ENCODE measurements at regions not wholly inside any gene's neighbourhood (a gene's known extent, or its start where the extent isn't known, plus 50 kb on each side); places are given as distances from the start of the nearest gene placed in this dataset.

DNA sequence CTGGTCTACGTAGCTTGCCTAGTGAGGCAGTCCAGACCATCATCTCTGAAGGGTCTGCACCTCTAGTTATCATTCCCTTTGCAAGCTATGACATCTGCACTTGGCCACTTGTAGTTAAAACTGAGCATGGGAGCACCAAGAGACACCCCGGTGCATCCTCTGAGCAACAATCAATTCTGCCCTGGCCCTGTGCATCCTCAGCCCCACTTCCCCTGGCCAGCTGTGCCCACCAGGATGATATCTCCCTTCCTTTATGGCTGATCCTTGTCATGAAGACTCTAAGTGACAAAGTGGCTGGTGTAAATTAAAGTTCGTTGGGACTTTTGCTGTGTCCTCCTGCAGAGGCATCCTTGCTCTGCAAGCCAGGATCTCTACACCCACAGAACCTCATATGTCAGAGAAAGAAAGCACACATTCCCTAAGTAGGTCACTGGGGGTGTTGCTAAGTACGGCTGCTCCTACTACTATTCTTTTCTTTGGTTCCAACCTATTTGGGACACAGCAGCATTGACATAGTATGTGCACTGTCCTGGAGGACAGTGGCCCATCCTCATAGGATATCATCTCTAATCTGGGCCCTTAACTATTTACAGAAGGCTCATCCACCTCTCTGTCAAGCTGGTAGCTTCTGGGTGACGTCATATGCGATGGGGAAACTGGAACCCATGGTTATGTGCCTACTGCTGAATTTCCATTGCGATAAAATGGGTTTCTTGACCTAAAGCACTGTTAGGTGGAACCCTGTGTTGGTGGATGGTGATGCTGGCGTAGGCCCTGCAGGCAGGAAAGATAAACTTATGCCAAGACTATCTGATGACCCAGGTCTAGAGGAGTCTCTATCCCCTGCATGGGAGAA, 384.3 kb upstream of the ID2 start:
- Histone ChIP-seq H3K27ac (no peak overlapping the region), H3K9me3 (no peaks in the 10 kb centered on the region), H3K4me1 (peaks cover 0 to 9% (median 5%) of the 10 kb centered on the region in 4 donors), H3K4me3 (no peak overlapping the region), H3K27me3 (no peaks in the 10 kb centered on the region), H3K36me3 (no peaks in the 10 kb centered on the region)
- intact Hi-C loops (cut with DNase I; ENCODE audit: low total_unique reads) (loop anchor here (10.0 kb wide), 1 partner anchor 53 kb away; no protein-coding TSS in a partner anchor), in situ Hi-C loops (cut with MboI; ENCODE audit: low pct_ligation_motif_present in 1 of 4, low pct_unique_long_range_greater_than_20kb in 1 of 4, low sequenced_read_pairs in 3 of 4) (no loop called here)
- WGBS, 2 donors (ENCODE audit: low coverage in 1 of 2), result 97 to 98% methylated on average over 5 to 8 of the region's 8 CpGs
- TF ChIP-seq, protein P1, sequence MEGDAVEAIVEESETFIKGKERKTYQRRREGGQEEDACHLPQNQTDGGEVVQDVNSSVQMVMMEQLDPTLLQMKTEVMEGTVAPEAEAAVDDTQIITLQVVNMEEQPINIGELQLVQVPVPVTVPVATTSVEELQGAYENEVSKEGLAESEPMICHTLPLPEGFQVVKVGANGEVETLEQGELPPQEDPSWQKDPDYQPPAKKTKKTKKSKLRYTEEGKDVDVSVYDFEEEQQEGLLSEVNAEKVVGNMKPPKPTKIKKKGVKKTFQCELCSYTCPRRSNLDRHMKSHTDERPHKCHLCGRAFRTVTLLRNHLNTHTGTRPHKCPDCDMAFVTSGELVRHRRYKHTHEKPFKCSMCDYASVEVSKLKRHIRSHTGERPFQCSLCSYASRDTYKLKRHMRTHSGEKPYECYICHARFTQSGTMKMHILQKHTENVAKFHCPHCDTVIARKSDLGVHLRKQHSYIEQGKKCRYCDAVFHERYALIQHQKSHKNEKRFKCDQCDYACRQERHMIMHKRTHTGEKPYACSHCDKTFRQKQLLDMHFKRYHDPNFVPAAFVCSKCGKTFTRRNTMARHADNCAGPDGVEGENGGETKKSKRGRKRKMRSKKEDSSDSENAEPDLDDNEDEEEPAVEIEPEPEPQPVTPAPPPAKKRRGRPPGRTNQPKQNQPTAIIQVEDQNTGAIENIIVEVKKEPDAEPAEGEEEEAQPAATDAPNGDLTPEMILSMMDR (IDR thresholded peaks at IDR 0.05), result no peak
- no peak for TF ChIP-seq EP300 (IDR thresholded peaks at IDR 0.05; ENCODE audit: low read depth)
- no peak for DNase-seq

- WGBS, 2 donors (ENCODE audit: low coverage in 1 of 2), result 81 to 100% methylated on average over 2 to 3 of the region's 3 CpGs
- peaks cover 0 to 14% (median 7%) of the 10 kb centered on the region in 4 donors for H3K4me1 ChIP-seq
- H3K9me3 ChIP-seq, result no peaks in the 10 kb centered on the region
- H3K27me3 ChIP-seq, result no peaks in the 10 kb centered on the region
- no peak overlapping the region for H3K4me3 ChIP-seq
- no peak for DNase-seq
- in situ Hi-C loops (cut with MboI; ENCODE audit: low pct_ligation_motif_present in 1 of 4, low pct_unique_long_range_greater_than_20kb in 1 of 4, low sequenced_read_pairs in 3 of 4), result no loop called here
- no peak for TF ChIP-seq POLR2A (IDR thresholded peaks at IDR 0.05)
- TF ChIP-seq, protein P1 (IDR thresholded peaks at IDR 0.05), result no peak
- TF ChIP-seq EP300 (IDR thresholded peaks at IDR 0.05; ENCODE audit: low read depth), result no peak
- TF ChIP-seq POLR2AphosphoS5 (IDR thresholded peaks at IDR 0.05), result no peak
- H3K27ac ChIP-seq, result no peak overlapping the region
- H3K36me3 ChIP-seq, result no peaks in the 10 kb centered on the region
- intact Hi-C loops (cut with DNase I; ENCODE audit: low total_unique reads), result loop anchor here (10.0 kb wide), 1 partner anchor 54 kb away; no protein-coding TSS in a partner anchor
Observed at GRCh38 chr2:8298783-8299182, 383.1 kb upstream of the ID2 start.

GRCh38 chr2:8300216-8300615, 381.6 kb upstream of the ID2 start:
- TF ChIP-seq POLR2A (IDR thresholded peaks at IDR 0.05), result no peak
- no peak for TF ChIP-seq EP300 (IDR thresholded peaks at IDR 0.05; ENCODE audit: low read depth)
- TF ChIP-seq POLR2AphosphoS5 (IDR thresholded peaks at IDR 0.05), result no peak
- TF ChIP-seq, protein P1 (IDR thresholded peaks at IDR 0.05), result no peak
- intact Hi-C loops (cut with DNase I; ENCODE audit: low total_unique reads), result no loop called here
- 68% methylated on average over 5 of the region's 5 CpGs; no CpG with 5 or more reads in 1 of the 2 donors for WGBS, 2 donors (ENCODE audit: low coverage in 1 of 2)

DNA sequence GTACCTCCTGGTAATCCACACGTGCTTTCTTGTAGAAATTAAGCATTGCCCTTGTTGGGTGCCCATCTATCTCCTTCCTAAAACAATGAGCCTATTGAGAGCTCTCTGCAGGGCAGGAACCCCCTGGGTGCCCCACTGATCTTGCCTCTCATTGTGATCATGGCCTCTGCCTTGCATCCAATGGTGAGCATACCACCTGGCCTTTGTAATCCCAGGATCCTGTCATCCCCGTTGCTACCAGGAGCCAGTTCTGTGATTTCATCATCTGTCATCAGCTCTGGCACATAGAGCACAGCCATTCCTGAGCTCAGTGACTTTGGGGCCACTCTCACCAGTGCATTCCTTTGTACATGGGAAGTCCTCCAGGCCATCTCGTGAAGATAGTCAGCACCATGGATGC, 381.0 kb upstream of the ID2 start:
- 86% methylated on average over 3 of the region's 3 CpGs; no CpG with 5 or more reads in 1 of the 2 donors for WGBS, 2 donors (ENCODE audit: low coverage in 1 of 2)
- no peak for DNase-seq
- no peaks in the 10 kb centered on the region for H3K36me3 ChIP-seq
- in situ Hi-C loops (cut with MboI; ENCODE audit: low pct_ligation_motif_present in 1 of 4, low pct_unique_long_range_greater_than_20kb in 1 of 4, low sequenced_read_pairs in 3 of 4), result no loop called here
- intact Hi-C loops (cut with DNase I; ENCODE audit: low total_unique reads), result no loop called here
- peaks cover 0 to 15% (median 7%) of the 10 kb centered on the region in 4 donors for H3K4me1 ChIP-seq
- H3K27ac ChIP-seq, result no peak overlapping the region
- no peak overlapping the region for H3K4me3 ChIP-seq
- no peak for TF ChIP-seq POLR2A (IDR thresholded peaks at IDR 0.05)
- TF ChIP-seq, protein P1 (IDR thresholded peaks at IDR 0.05), result no peak
- no peak for TF ChIP-seq EP300 (IDR thresholded peaks at IDR 0.05; ENCODE audit: low read depth)
- TF ChIP-seq POLR2AphosphoS5 (IDR thresholded peaks at IDR 0.05), result no peak
- no peaks in the 10 kb centered on the region for H3K9me3 ChIP-seq
- H3K27me3 ChIP-seq, result no peaks in the 10 kb centered on the region

More at GRCh38 chr2:8300216-8300615, 381.6 kb upstream of the ID2 start:
- no peak overlapping the region for H3K4me3 ChIP-seq
- no peak overlapping the region for H3K27ac ChIP-seq
- H3K9me3 ChIP-seq, result no peaks in the 10 kb centered on the region
- H3K4me1 ChIP-seq, result peaks cover 0 to 14% (median 7%) of the 10 kb centered on the region in 4 donors
- in situ Hi-C loops (cut with MboI; ENCODE audit: low pct_ligation_motif_present in 1 of 4, low pct_unique_long_range_greater_than_20kb in 1 of 4, low sequenced_read_pairs in 3 of 4), result no loop called here
- DNase-seq, result no peak
- no peaks in the 10 kb centered on the region for H3K27me3 ChIP-seq
- no peaks in the 10 kb centered on the region for H3K36me3 ChIP-seq
